ENCODE measurements at regions not wholly inside any gene's neighbourhood (a gene's known extent, or its start where the extent isn't known, plus 50 kb on each side); places are given as distances from the start of the nearest gene placed in this dataset.

DNA sequence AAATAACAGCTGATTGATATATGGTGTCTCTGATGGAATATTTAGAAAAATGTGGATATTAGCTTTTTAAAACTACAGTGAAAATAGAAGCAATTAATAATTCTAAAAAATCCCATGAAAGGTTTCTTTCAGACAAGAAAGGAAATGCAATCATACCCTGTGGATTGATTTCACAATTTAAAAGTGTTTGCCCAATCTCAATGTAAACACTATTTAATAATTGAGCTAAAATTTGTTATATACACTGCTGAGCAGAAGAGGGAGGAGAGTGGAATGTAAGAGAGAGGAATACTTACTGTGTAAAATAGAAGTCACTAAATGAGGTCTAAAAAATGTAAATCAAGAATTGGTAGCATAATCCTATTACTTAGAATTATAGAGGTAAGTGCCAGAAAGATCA lies 76.9 kb downstream of the FEM1C start:
- TF ChIP-seq, protein P1, sequence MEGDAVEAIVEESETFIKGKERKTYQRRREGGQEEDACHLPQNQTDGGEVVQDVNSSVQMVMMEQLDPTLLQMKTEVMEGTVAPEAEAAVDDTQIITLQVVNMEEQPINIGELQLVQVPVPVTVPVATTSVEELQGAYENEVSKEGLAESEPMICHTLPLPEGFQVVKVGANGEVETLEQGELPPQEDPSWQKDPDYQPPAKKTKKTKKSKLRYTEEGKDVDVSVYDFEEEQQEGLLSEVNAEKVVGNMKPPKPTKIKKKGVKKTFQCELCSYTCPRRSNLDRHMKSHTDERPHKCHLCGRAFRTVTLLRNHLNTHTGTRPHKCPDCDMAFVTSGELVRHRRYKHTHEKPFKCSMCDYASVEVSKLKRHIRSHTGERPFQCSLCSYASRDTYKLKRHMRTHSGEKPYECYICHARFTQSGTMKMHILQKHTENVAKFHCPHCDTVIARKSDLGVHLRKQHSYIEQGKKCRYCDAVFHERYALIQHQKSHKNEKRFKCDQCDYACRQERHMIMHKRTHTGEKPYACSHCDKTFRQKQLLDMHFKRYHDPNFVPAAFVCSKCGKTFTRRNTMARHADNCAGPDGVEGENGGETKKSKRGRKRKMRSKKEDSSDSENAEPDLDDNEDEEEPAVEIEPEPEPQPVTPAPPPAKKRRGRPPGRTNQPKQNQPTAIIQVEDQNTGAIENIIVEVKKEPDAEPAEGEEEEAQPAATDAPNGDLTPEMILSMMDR (IDR thresholded peaks at IDR 0.05; ENCODE audit: insufficient read depth, low read length), result no peak
- no peak for TF ChIP-seq POLR2AphosphoS5 (IDR thresholded peaks at IDR 0.05; ENCODE audit: low read depth)
